Glomerular visceral epithelial cell (primary cell): ENCODE measurements at regions not wholly inside any gene's neighbourhood (a gene's known extent, or its start where the extent isn't known, plus 50 kb on each side); places are given as distances from the start of the nearest gene placed in this dataset.
"Not testable (repeated sequence)": the region's sequence is repeated elsewhere in the genome, so short reads cannot be mapped to it uniquely, and the experiment has no call there.

Source experiments
- DNase-seq: peaks from one replicate; pipeline ENCODE4 v3.0.0-alpha.2; 2016; ENCODE audit errors: extremely low spot score

- DNase-seq: no peak
These were observed 422.5 kb upstream of the RGS17 start for GRCh38 chr6:153553627-153554026.

GRCh38 chr6:153539602-153540001 is 408.5 kb upstream of the RGS17 start:
- no peak for DNase-seq

DNA sequence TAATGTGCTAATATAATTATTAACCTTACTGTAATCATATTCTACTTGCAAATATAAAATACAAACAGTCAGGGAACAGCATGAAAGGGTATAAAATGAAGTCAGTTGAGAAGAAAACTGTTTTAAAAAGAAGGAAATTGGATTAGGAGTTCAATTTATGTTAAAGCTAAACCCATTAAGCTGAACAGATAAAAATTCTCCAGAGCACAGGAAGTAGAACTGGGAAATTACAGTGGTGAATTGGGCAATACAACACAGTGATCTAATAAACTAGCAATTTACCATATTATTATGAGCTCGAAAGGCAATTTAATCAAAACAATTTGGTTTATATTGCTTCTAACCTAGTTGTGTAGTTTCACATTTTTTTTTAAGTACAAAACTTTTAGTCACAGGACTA is 407.4 kb upstream of the RGS17 start:
- no peak for DNase-seq

GRCh38 chr6:153537422-153537821 is 406.3 kb upstream of the RGS17 start:
- DNase-seq: no peak

DNA sequence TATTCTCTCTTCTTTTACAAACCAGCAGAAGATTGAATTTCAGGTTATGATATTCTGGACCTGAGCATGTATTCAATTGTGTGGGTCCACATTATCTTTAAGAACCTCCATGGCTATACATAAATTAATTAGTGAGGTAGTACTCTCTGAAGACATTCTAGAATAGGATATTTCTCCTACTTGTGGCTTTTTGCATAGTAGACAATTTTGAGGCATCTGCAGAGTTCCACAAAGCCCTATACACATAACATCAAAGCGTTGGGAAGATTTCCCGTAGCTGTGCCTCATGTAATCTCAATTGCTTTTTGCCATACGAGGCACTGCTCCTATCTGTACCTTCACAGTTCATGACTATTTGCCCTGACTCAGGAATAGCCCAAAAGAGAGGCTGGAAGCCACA is 395.4 kb upstream of the RGS17 start:
- DNase-seq: no peak

DNA sequence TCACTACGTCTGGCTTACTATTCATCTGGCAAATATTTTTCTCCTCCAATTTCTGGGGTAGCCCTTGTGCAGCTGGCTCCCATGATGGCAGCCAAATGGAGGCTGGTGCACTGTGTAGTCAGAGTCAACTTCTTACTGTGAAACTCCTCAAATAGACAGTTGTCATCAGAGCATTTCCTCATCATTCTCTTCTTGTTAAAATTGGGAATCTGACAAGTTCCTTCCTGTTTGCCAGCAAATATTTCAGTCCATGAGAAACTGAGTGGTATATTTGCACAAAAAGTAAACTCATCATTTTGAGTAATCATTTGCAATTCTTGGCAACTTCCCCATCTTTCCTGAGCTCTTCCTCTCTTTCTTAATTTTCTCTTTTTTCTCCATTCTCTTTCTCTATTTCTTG is 394.9 kb upstream of the RGS17 start:
- no peak for DNase-seq

- no peak for DNase-seq
These were observed 392.3 kb upstream of the RGS17 start for GRCh38 chr6:153523390-153523789.

DNA sequence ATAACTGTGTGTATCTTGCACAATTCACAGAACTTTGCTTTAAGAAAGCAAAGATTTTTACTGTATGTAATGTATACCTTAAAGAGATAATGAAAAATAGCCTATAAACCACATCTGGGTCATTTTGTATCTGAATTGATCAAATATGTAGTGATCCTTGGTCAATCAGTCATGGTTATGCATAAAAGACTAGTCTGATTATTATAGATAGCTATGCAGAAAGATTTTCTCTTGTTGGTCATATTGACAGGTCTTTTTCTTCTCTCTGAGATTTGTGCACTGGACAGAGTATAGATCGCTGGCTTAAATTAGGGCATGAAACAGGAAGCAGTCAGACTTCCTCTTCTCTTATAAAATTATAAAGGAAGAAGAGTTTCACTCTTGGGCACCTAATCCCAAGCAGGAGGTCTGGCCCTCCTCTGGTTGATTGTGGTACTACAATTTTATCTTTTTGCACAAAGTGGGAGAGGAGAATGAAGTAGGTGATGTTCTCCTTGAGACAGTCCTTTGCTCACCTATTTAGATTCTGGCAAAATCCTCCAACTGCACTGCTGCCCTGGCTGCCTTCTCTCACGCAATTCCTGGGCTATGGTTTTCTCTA is 380.9 kb upstream of the RGS17 start:
- peak; percentile 24 for DNase-seq

- no peak for DNase-seq
These were observed 372.7 kb upstream of the RGS17 start for GRCh38 chr6:153503810-153504209.

- no peak for DNase-seq
These were observed 362.4 kb upstream of the RGS17 start for GRCh38 chr6:153493501-153493900.

- no peak for DNase-seq
These were observed 358.4 kb upstream of the RGS17 start for GRCh38 chr6:153489479-153489878.

DNA sequence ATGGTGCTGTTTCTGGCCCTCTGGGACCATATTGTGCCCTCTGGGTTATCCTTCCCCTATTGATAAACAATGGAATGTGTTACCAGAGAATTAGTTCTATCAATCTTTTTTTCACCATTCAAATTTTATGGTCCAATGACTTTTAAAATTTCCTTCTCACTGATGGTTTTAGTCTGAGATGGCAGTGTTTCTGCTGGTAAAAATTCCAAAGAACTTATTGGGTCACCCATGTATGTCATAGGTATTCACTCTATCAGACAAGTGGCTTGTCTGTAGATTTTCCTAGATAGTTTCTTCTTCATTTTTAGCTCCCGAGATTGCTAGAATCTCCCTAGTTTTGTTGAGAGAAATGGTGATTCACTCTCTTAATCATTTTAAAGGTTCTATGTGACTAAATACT is 357.2 kb upstream of the RGS17 start:
- no peak for DNase-seq

DNA sequence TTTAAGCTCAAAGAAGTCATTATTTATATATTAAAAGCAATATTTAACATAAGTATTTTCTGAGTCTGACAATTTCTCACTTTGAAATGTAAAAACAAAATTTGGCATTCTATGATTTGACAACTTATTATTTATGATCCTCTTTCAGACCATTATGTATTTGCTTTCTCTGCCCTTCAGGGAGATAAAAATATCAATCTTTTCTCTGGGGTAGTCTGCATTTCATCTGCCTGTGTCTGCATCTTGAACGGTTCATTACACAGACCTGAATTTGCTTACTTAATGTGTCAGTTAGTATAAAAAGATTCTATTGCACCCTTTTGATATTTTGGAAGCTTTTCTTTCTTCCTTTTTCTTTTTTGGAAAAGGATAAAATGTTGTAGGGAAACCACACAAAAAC is 354.0 kb upstream of the RGS17 start:
- DNase-seq: no peak

GRCh38 chr6:153484056-153484455 is 353.0 kb upstream of the RGS17 start:
- no peak for DNase-seq

GRCh38 chr6:153476243-153476642 is 345.2 kb upstream of the RGS17 start:
- no peak for DNase-seq

DNA sequence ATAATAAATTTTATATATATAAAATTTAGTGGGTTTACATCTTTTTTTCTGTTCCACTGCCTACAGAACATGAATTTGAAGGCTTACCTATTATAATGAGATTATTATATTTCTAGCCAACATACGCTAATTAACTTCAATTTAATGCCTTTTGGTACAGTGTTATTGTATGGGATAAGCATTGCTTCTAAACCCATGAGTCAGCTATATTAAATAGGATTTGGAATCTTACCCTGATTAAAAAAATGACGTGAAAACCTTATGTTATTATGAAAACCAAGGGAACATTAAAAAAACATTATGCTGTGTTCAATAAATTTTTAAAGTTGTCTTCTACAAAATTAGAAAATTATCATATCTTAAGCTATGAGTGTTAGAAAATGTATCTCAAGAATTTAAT is 334.0 kb upstream of the RGS17 start:
- no peak for DNase-seq

DNA sequence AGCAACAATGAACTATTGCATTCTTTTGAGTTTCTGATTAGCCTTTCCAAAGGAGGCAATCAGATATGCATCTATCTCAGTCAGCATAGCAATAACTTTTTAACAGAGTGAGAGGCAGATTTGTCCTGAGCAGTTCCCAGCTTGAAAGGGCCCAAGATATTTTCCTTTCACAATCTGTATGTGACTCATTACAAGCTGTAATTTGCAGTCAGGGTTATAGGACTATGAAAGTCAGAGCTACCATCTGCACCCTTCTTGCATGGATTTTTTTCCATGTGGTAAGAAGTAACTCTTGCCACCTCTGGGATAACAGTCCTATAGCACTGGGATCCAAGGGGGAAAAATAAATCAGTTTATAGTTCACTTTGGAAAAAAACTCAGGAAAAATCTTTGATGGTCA is 318.2 kb upstream of the RGS17 start:
- DNase-seq: no peak

DNA sequence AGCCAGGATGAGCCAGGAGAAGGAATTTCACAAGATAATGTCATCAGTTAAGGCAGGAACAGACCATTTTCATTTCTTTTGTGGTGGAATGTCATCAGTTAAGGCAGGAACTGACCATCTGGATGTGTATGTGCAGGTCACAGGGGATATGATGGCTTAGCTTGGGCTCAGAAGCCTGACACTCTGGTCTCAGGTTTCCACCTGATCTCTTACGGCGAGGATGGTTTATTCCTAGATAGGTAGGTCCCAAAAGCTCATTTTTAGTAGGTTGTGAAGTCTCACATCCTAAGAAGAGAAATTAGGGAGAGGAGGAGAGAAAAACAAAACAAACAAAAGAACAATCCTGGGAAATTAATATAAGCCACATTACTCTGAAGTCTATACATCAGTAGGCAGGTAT is 311.7 kb upstream of the RGS17 start:
- DNase-seq: not testable (repeated sequence)

- DNase-seq: no peak
These were observed 311.0 kb upstream of the RGS17 start for GRCh38 chr6:153442096-153442495.

DNA sequence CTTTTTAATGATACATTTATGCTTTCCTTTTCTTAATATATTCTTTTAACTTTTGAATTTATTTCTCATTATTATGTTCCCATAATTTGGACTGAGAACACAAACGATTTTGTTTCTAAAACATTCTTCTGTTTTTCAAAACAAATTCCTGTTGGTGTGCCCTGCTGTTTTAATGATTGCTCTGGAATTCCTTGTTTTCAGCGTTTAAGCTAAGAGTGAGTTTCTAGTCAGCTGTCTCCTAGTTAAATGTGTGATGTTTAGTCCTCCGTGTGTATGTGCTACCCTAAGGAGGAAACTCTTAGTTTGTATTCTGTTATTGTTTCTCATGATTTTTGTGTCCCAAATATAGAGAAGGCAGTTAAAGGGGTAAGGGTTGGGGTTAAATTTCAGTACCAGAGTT is 306.1 kb upstream of the RGS17 start:
- no peak for DNase-seq

DNA sequence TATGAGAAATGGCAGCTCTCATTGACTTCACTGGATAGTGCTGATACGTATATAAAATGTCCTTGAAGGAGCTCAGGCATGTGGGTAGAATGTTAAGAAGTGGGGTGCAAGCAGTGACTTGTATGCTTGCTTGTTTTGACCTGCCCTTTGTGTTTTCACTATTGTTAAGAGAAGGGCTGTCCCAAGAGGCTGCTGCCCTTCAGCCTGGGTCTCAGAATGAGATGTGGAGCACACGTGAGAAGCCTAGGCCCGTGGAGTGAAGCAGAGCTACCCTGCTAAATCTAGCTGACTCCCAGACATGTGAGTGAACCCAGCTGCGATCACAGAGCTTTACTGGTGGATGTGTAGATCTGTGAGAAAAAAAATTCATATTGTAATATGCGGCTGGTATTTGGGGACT is 305.3 kb upstream of the RGS17 start:
- DNase-seq: no peak

DNA sequence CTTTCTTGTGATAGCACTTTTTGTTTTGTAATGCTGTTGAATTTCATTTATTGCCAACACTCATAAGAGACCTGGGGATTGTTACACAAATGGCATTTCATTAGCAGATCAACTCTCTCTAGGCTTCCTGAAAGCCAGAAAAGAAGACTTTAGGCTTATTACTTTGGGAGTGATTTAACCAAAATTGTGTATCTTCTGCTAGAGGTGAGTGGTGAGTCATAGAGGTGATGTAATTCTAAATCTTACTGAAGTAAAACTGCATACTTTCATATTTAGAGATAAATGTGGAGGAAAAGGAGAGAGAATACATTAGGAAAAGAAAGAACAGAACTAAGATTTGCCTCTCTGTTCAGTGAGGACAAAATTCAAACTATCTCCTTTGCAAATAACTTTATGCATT is 304.7 kb upstream of the RGS17 start:
- no peak for DNase-seq

DNA sequence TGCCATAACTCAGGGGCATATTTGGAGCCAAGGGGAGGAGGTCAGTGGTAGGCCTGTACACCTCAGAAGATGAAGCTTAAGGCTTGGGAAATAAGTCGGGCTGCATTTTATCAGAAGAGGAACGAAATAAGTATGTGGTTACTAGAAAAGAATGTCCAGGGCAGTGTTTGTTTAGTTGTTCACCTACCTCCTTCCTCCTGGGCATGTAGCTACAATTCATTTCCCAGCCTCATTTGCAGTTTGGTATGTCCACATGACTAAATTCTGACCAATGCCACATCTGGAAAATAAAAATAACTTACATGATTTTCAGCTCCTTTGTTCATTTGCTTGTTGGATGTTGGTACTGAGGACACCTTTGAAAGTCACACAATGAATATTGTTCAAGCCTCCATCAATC is 294.5 kb upstream of the RGS17 start:
- no peak for DNase-seq

GRCh38 chr6:153424719-153425400 is 293.8 kb upstream of the RGS17 start:
- no peak for DNase-seq
